HG03354 (cell line): ENCODE measurements at regions not wholly inside any gene's neighbourhood (a gene's known extent, or its start where the extent isn't known, plus 50 kb on each side); places are given as distances from the start of the nearest gene placed in this dataset.

ENCODE experiments used
- ATAC-seq: cut with Tn5 transposase; IDR thresholded peaks from one replicate; pipeline ENCODE4 v1.9.1; 2021; ENCODE audit warnings: mild to moderate bottlenecking; ENCODE audit not compliant: unreplicated experiment, poor library complexity, severe bottlenecking

GRCh38 chr2:15116830-15117229, 444.3 kb downstream of the NBAS start:
- no peak for ATAC-seq
